PFSK-1 (cell line): ENCODE measurements at regions not wholly inside any gene's neighbourhood (a gene's known extent, or its start where the extent isn't known, plus 50 kb on each side); places are given as distances from the start of the nearest gene placed in this dataset.
A peak's percentile ranks its signal among the peaks of the same experiment; 100 is the strongest.

Source experiments
- FOXP2 ChIP-seq: optimal IDR thresholded peaks from 2 replicates; pipeline ENCODE3; 2011; ENCODE audit warnings: borderline replicate concordance, control low read depth, inconsistent platforms; ENCODE audit not compliant: insufficient read depth; ENCODE audit errors: extremely low read length, extremely low read depth
- POLR2AphosphoS5 ChIP-seq: IDR thresholded peaks from 2 replicates; pipeline ENCODE4 v1.6.1; 2012; ENCODE audit warnings: low read depth, mild to moderate bottlenecking, control low read depth, low read length, moderate library complexity
- REST ChIP-seq, 2 experiments: IDR thresholded peaks; 2 replicates each; pipeline versions ENCODE4 v1.6.1 to v1.8.0; 2011 to 2012; ENCODE audit warnings: low read depth in 2 of 2, low read length in 2 of 2, control low read depth in 1 of 2, inconsistent platforms in 1 of 2, mild to moderate bottlenecking in 1 of 2, moderate library complexity in 1 of 2; ENCODE audit not compliant: insufficient read depth in 1 of 2
- SIN3A ChIP-seq: IDR thresholded peaks from 2 replicates; pipeline ENCODE4 v1.6.1; 2012; ENCODE audit warnings: mild to moderate bottlenecking, low read length, moderate library complexity, borderline replicate concordance; ENCODE audit not compliant: insufficient read depth
- TAF1 ChIP-seq: IDR thresholded peaks from 2 replicates; pipeline ENCODE4 v1.6.1; 2012; ENCODE audit warnings: low read length, control low read depth, borderline replicate concordance; ENCODE audit not compliant: insufficient read depth

DNA sequence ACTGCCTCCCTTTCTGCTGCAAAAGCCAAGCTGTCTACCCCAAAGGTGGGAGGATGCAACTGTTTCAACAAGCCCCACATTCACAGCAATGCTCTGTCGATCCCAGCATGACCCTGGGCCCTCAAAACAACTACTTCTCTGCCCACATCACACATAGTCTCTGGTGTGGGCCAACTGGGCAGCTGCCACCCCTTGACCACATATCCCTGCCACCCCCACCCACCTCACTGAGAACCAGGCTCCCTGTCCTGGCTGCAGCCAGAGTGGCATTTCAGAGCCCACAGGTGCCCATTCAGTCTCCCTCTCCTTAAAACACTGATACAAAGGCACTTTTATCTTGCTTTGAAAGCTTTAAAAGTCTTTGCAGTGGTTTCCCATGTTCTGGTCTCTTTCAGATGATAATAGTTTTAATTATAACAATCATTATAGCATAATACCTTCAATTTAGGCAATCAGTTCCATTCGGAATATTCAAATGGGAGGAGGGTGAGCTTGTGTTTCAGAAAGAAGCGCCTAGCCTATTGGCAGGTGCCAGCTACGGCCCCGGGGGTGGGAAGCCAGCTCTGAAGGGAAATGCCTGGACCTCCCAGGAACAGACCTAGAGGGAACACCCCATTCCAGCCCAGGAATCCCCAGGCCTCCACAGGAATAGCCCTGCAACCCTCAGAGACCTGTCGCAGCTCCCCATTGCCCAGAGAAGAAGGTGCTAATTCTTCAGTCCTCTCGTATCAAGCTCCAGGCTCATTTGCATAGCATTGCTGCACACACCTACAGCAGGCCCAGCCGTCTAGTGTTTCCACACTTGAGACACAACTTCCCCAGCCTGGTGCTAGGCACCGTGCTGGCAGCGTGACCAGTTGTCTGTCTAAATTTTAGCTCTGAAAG, 90.8 kb downstream of the C5orf15 start:
- TF ChIP-seq SIN3A (no peak), POLR2AphosphoS5 (no peak), FOXP2 (no peak), TAF1 (no peak), REST (IDR thresholded peaks at IDR 0.05; ENCODE audit: insufficient read depth in 1 of 2, low read depth in 2 of 2, low read length in 2 of 2) (no peak)

GRCh38 chr5:133876266-133876665, 92.2 kb downstream of the C5orf15 start:
- no peak for TF ChIP-seq TAF1

DNA sequence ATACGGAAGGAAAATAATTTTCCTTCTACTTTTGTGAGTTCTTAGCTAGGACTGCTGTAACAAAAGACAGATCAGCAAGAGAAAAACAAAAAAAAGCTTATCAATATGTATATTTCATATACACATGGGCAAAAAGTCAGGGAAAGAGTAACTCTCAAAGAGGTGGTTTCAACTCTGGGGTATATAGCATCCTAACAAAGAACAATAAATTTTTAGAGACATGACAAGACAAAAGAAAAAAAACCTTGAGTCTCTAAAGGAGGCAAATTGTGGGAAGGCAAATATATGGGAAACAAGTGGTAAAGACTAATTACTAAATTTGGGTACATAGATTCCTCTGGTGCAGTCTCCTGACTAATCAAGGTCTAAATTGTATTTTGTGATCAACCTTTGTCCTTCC, 93.2 kb downstream of the C5orf15 start:
- TF ChIP-seq REST (IDR thresholded peaks at IDR 0.05; ENCODE audit: insufficient read depth in 1 of 2, low read depth in 2 of 2, low read length in 2 of 2): no peak

GRCh38 chr5:133873449-133873848, 95.0 kb downstream of the C5orf15 start:
- TF ChIP-seq REST (IDR thresholded peaks at IDR 0.05; ENCODE audit: insufficient read depth in 1 of 2, low read depth in 2 of 2, low read length in 2 of 2): no peak
- TF ChIP-seq FOXP2: no peak
- TF ChIP-seq SIN3A: no peak
- TF ChIP-seq POLR2AphosphoS5: no peak
- TF ChIP-seq TAF1: no peak

DNA sequence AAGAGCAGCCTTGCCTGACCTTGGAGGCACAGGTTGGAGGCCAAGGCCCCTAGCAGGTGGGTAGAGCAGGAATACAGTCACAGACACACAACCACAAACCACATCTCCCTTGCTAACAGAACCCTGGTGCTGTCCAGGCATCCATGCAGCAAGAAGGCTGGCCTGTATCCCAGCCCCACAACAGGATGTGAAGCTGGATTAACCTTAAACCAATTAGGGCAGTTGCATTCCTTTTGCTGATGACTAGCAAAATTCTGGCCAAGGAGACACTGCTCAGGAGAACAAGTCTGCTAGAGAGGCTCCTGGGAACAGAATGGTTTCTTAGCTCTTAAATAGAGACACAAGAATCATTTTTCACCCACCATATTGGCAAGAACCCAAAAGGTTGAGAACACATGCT, 97.8 kb downstream of the C5orf15 start:
- peak; percentile 57 to 85; a peak in 3 of 4 replicates for TF ChIP-seq REST (IDR thresholded peaks at IDR 0.05; ENCODE audit: insufficient read depth in 1 of 2, low read depth in 2 of 2, low read length in 2 of 2)
- no peak for TF ChIP-seq POLR2AphosphoS5
- no peak for TF ChIP-seq SIN3A
- TF ChIP-seq FOXP2: no peak
- TF ChIP-seq TAF1: no peak
